ENCODE measurements at regions not wholly inside any gene's neighbourhood (a gene's known extent, or its start where the extent isn't known, plus 50 kb on each side); places are given as distances from the start of the nearest gene placed in this dataset.

- H3K4me2 ChIP-seq = no peak overlapping the region
- POLR2A ChIA-PET = no interaction called here
- no peak overlapping the region for H3K4me3 ChIP-seq
- no peak for FAIRE-seq
- no peak for DNase-seq (ENCODE audit: low read depth in 1 of 2, low spot score in 1 of 2)
- H3K27ac ChIP-seq = no peak overlapping the region
- no peak for TF ChIP-seq CHD4 (IDR thresholded peaks at IDR 0.05; ENCODE audit: borderline replicate concordance)
- TF ChIP-seq MAZ (IDR thresholded peaks at IDR 0.05; ENCODE audit: borderline replicate concordance, low read depth, low read length) = no peak
- no peak for TF ChIP-seq TP53 (CRISPR knock-in tag; IDR thresholded peaks at IDR 0.05)
- TF ChIP-seq RCOR1 (IDR thresholded peaks at IDR 0.05; ENCODE audit: low read depth, low read length) = no peak
- no peak for TF ChIP-seq HOXA7 (CRISPR knock-in tag; IDR thresholded peaks at IDR 0.05)
- no peak for TF ChIP-seq ZSCAN20 (CRISPR knock-in tag; IDR thresholded peaks at IDR 0.05)
- no peak for TF ChIP-seq MYC (IDR thresholded peaks at IDR 0.05; ENCODE audit: borderline replicate concordance, low read length)
- no peak for TF ChIP-seq ELK1 (IDR thresholded peaks at IDR 0.05; ENCODE audit: low read depth, low read length)
- TF ChIP-seq KDM5A (IDR thresholded peaks at IDR 0.05) = no peak
- no peak for TF ChIP-seq HDAC2 (IDR thresholded peaks at IDR 0.05)
- TF ChIP-seq E2F6 (IDR thresholded peaks at IDR 0.05; ENCODE audit: borderline replicate concordance, low read depth) = no peak
- no peak for TF ChIP-seq HOXB13 (CRISPR knock-in tag; IDR thresholded peaks at IDR 0.05; ENCODE audit: low read depth)
- TF ChIP-seq RFX5 (IDR thresholded peaks at IDR 0.05) = no peak
- no peak for TF ChIP-seq GATA3 (IDR thresholded peaks at IDR 0.05; ENCODE audit: borderline replicate concordance)
- no peak for TF ChIP-seq PHF8 (IDR thresholded peaks at IDR 0.05; ENCODE audit: borderline replicate concordance, low read depth)
- TF ChIP-seq PBX3 (IDR thresholded peaks at IDR 0.05) = no peak
- TF ChIP-seq RNF2 (IDR thresholded peaks at IDR 0.05; ENCODE audit: borderline replicate concordance, low read depth) = no peak
- TF ChIP-seq BCL3 (IDR thresholded peaks at IDR 0.05) = no peak
- TF ChIP-seq RARB (CRISPR knock-in tag; IDR thresholded peaks at IDR 0.05) = no peak
- no peaks in the 10 kb centered on the region for H3K4me1 ChIP-seq
- H3K9me3 ChIP-seq = no peaks in the 10 kb centered on the region
- CTCF ChIA-PET = no interaction called here
- no peak for ATAC-seq
- 35% methylated on average over 2 of the region's 2 CpGs for WGBS (ENCODE audit: missing lambda C conversion rate)
Observed at GRCh38 chr18:65632236-65632635, 118.6 kb upstream of the CDH7 start.

- ChIA-PET POLR2A (no interaction called here), CTCF (no interaction called here)
- Histone ChIP-seq H3K4me3 (no peak overlapping the region), H3K4me2 (no peak overlapping the region), H3K4me1 (no peaks in the 10 kb centered on the region), H3K9me3 (no peaks in the 10 kb centered on the region), H3K27ac (no peak overlapping the region)
- ATAC-seq = no peak
- DNase-seq (ENCODE audit: low read depth in 1 of 2, low spot score in 1 of 2) = no peak
- no peak for FAIRE-seq
- WGBS (ENCODE audit: missing lambda C conversion rate) = 21% methylated on average over 1 of the region's 1 CpG
- no peak for TF ChIP-seq FOSB (CRISPR knock-in tag; IDR thresholded peaks at IDR 0.05)
- TF ChIP-seq HOXB13 (CRISPR knock-in tag; IDR thresholded peaks at IDR 0.05; ENCODE audit: low read depth) = no peak
- TF ChIP-seq MAFK (IDR thresholded peaks at IDR 0.05; ENCODE audit: partially characterized antibody) = no peak
- TF ChIP-seq EHF (CRISPR knock-in tag; IDR thresholded peaks at IDR 0.05) = no peak
- no peak for TF ChIP-seq SMC3 (IDR thresholded peaks at IDR 0.05)
- TF ChIP-seq ZC3H11A (IDR thresholded peaks at IDR 0.05) = no peak
- TF ChIP-seq NFE2L2 (conservative IDR thresholded peaks at IDR 0.05; ENCODE audit: low read length) = no peak
- no peak for TF ChIP-seq ESRRA (IDR thresholded peaks at IDR 0.05; ENCODE audit: borderline replicate concordance, low read length)
- no peak for TF ChIP-seq RCOR1 (IDR thresholded peaks at IDR 0.05; ENCODE audit: low read depth, low read length)
Observed at GRCh38 chr18:65631766-65632165, 119.0 kb upstream of the CDH7 start.
